ENCODE measurements at regions not wholly inside any gene's neighbourhood (a gene's known extent, or its start where the extent isn't known, plus 50 kb on each side); places are given as distances from the start of the nearest gene placed in this dataset.

DNA sequence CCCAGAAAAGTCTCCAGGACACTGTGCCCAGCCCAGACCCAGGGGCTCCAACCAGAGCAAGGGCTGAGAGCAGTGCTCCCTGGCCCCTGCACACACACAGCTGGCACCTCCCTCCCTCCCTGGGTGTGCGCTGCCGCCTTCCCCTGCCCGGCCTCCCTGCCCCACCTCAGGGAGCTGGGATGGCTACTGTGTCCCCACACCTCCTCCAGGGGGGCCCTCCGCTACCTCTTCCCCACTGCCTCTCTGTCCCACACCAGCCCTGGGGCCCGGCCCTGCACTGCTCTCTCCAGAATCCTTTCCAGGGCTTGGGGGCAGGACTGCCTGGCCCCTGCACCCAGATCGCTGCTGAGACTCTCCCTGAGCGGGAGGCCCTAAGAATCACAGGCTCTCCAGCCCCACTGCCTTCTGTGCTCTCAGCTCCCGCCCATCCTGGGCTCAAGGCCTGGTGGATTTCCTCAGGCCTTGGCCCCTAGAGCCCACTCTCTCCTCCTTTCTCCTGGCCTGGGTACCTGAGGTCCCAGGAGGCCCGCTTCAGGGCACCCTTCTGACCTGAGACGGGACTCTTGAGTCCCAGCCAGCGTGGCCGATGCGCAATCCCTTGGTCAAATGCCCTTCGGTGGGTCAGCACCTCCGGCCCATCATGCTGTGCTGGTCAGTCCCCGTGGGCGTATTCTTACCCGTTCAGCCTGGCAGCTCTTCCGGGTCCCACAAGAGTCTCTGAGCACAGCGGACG is 276.8 kb upstream of the HDAC4 start:
- TF ChIP-seq, protein P1, sequence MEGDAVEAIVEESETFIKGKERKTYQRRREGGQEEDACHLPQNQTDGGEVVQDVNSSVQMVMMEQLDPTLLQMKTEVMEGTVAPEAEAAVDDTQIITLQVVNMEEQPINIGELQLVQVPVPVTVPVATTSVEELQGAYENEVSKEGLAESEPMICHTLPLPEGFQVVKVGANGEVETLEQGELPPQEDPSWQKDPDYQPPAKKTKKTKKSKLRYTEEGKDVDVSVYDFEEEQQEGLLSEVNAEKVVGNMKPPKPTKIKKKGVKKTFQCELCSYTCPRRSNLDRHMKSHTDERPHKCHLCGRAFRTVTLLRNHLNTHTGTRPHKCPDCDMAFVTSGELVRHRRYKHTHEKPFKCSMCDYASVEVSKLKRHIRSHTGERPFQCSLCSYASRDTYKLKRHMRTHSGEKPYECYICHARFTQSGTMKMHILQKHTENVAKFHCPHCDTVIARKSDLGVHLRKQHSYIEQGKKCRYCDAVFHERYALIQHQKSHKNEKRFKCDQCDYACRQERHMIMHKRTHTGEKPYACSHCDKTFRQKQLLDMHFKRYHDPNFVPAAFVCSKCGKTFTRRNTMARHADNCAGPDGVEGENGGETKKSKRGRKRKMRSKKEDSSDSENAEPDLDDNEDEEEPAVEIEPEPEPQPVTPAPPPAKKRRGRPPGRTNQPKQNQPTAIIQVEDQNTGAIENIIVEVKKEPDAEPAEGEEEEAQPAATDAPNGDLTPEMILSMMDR (IDR thresholded peaks at IDR 0.05; ENCODE audit: insufficient read depth, low read length, poor library complexity, severe bottlenecking), result no peak
- Histone ChIP-seq H3K4me3 (replicated peaks; ENCODE audit: low read depth, low read length) (no peak overlapping the region), H3K27me3 (replicated peaks; ENCODE audit: control insufficient read depth, insufficient read depth, low read length) (no peaks in the 10 kb centered on the region; the same call in 1 of the 2 replicates), H3K36me3 (ENCODE audit: control insufficient read depth, insufficient read depth, low read length) (no peaks in the 10 kb centered on the region)
- DNase-seq (ENCODE audit: extremely low read depth, insufficient read length), result no peak

DNA sequence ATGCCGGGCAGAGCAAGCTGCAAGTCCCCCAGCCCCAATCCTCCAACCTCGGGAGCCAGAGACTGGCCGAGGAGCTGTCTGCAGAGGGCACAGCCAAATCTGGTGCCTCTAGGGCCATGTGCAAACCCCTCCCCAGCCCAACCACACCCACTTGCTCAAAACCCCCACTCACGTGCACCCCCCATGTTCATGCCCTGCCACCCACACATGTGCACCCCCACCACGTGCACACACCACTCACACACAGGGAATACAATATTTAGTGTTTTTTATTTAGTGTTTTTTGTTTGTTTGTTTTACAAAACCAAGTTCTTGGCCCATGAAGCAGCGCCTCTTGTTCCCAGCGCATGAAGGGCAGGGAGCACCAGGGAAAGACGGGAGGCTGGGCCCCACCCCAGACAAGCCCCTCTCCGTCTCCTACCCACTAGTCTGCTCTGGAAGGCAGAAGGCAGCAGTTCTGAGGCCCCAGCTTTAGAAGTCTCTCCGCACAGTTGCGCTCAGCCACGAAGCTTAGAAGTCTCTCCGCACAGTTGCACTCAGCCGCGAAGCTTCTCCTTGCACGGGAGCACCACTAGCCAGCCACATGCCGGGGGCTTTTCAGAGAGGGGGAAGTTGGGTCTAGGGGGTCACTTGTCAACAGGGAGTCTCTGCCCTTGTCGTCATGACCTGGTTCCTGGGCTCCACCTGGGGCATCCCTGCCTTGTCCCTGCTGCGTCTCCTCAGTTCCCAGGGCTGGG is 276.1 kb upstream of the HDAC4 start:
- TF ChIP-seq, protein P1 (IDR thresholded peaks at IDR 0.05; ENCODE audit: insufficient read depth, low read length, poor library complexity, severe bottlenecking), result no peak
- no peak for DNase-seq (ENCODE audit: extremely low read depth, insufficient read length)
- H3K27me3 ChIP-seq (replicated peaks; ENCODE audit: control insufficient read depth, insufficient read depth, low read length), result no peaks in the 10 kb centered on the region; the same call in 1 of the 2 replicates
- no peaks in the 10 kb centered on the region for H3K36me3 ChIP-seq (ENCODE audit: control insufficient read depth, insufficient read depth, low read length)
- no peak overlapping the region for H3K4me3 ChIP-seq (replicated peaks; ENCODE audit: low read depth, low read length)

GRCh38 chr2:239675826-239676715 is 275.3 kb upstream of the HDAC4 start:
- TF ChIP-seq, protein P1 (IDR thresholded peaks at IDR 0.05; ENCODE audit: insufficient read depth, low read length, poor library complexity, severe bottlenecking), result no peak
- no peak for DNase-seq (ENCODE audit: extremely low read depth, insufficient read length)
- no peaks in the 10 kb centered on the region; the same call in 1 of the 2 replicates for H3K27me3 ChIP-seq (replicated peaks; ENCODE audit: control insufficient read depth, insufficient read depth, low read length)
- no peaks in the 10 kb centered on the region for H3K36me3 ChIP-seq (ENCODE audit: control insufficient read depth, insufficient read depth, low read length)
- no peak overlapping the region for H3K4me3 ChIP-seq (replicated peaks; ENCODE audit: low read depth, low read length)

DNA sequence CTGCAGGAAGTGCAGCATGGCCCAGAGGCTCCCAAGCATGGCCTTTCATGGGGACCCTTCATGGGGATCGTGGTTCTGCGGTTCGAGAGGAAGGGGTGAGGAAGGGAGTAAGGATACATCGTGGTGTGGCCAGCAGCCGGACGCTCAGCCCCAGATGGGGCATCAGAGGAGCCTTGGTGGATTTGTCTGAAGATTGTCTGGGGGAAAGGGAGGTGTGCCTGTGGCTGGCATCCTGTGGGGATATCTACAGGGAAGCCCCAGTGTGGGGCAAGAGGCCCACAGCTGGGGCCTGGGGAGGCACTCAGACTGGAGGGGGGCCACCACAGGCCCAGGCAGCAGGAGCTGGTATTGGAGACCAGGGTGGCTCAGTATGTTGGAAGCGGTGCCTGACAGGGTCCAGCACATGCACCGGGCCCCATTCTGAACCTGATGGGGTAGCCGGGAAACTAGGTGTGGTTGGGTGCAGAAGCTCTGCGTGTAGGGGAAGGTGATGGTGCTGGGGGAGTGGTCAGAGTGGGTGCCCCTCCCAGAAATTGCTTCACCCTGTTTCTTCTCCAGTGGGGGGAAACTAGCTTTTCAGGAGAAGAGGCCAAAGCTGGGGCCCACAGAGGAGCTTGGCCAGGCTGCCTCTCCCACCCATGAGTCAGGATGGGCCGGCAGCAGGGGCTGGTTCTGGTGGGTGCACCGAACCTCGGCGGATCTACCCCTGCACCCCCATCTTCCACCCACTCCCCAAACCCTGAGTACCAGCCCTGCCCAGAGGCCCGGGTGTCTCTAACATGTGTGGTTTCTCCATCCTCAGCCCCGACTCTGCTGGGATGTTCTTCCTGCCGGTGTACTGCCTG is 274.4 kb upstream of the HDAC4 start:
- no peak for DNase-seq (ENCODE audit: extremely low read depth, insufficient read length)
- Histone ChIP-seq H3K4me3 (replicated peaks; ENCODE audit: low read depth, low read length) (no peak overlapping the region), H3K27me3 (replicated peaks; ENCODE audit: control insufficient read depth, insufficient read depth, low read length) (no peaks in the 10 kb centered on the region; the same call in 1 of the 2 replicates), H3K36me3 (ENCODE audit: control insufficient read depth, insufficient read depth, low read length) (no peaks in the 10 kb centered on the region)
- TF ChIP-seq, protein P1 (IDR thresholded peaks at IDR 0.05; ENCODE audit: insufficient read depth, low read length, poor library complexity, severe bottlenecking), result no peak

Data from GM06990 (cell line).